GM12878 (cell line): ENCODE measurements at regions not wholly inside any gene's neighbourhood (a gene's known extent, or its start where the extent isn't known, plus 50 kb on each side); places are given as distances from the start of the nearest gene placed in this dataset.

Source experiments
- ATAC-seq: fragments of 200-7000 bp; cut with Tn5 transposase; 3 replicates; pipeline ENCODE4 v1.9.1; 2020; ENCODE audit warnings: mild to moderate bottlenecking, moderate library complexity
- BruUV-seq: library from RNA; stranded (reverse); fragments of 400-500 nt; replicated peaks from 2 replicates; lab custom pipeline; 2021; lab: Mats Ljungman, UMichigan
- CTCF ChIA-PET: fragments of 300-600 bp; sonication (Branson Sonifier 250); formaldehyde crosslinking; extraction: SDS; loops from one replicate; lab custom pipeline; 2021; ENCODE audit warnings: inconsistent platforms; lab: Yijun Ruan, JAX
- POLR2A ChIA-PET: fragments of 350-600 bp; formaldehyde crosslinking; extraction: SDS; loops from one replicate; lab custom pipeline; 2021; ENCODE audit warnings: inconsistent platforms; lab: Charles Lee
- RAD21 ChIA-PET: fragments of 300-600 bp; sonication (Branson Sonifier 250); formaldehyde crosslinking; loops from one replicate; lab custom pipeline; 2023; ENCODE audit warnings: antibody characterized with exemption; ENCODE audit not compliant: unreplicated experiment; lab: Charles Lee
- SMC1A ChIA-PET: fragments of 300-600 bp; sonication (Branson Sonifier 250); formaldehyde crosslinking; loops from one replicate; lab custom pipeline; 2023; ENCODE audit not compliant: unreplicated experiment, uncharacterized antibody; lab: Charles Lee
- DNase-seq: peaks from one replicate; pipeline ENCODE4 v3.0.0-alpha.2; 2011; ENCODE audit warnings: low read depth, low spot score
- FAIRE-seq: peaks from 3 replicates; lab custom pipeline; 2011; peaks lifted over from hg19 to GRCh38; lab: Jason Lieb, UNC
- H2AFZ ChIP-seq: 2 replicates; pipeline ENCODE4 v1.6.0; 2011; ENCODE audit warnings: low read depth, low read length, control low read depth; ENCODE audit not compliant: control insufficient read depth
- H3K27ac ChIP-seq: 2 replicates; pipeline ENCODE4 v1.5.1; 2011; ENCODE audit warnings: control low read depth; ENCODE audit not compliant: control insufficient read depth, insufficient read depth
- H3K27me3 ChIP-seq, 2 experiments: replicated peaks in 1 of 2; 2 replicates each; pipeline versions ENCODE4 v1.6.0 to v1.6.1; 2011; ENCODE audit warnings: low read length in 1 of 2; ENCODE audit not compliant: control insufficient read depth in 2 of 2, insufficient read depth in 2 of 2
- H3K36me3 ChIP-seq, 2 experiments: 2 replicates each; pipeline ENCODE4 v1.5.1; 2011; ENCODE audit warnings: low read length in 1 of 2; ENCODE audit not compliant: control insufficient read depth in 2 of 2, insufficient read depth in 2 of 2
- H3K4me1 ChIP-seq: 2 replicates; pipeline ENCODE4 v1.6.1; 2011; ENCODE audit warnings: mild to moderate bottlenecking, low read length, moderate library complexity, mixed read lengths; ENCODE audit not compliant: control insufficient read depth, insufficient read depth
- H3K4me2 ChIP-seq: 2 replicates; pipeline ENCODE4 v1.6.0; 2011; ENCODE audit warnings: control low read depth; ENCODE audit not compliant: control insufficient read depth, insufficient read depth
- H3K4me3 ChIP-seq: fragments of 200-600 bp; sonication (generic); 2 replicates; pipeline ENCODE4 v1.5.1; 2016
- H3K79me2 ChIP-seq: 2 replicates; pipeline ENCODE4 v1.6.0; 2011; ENCODE audit warnings: low read length; ENCODE audit not compliant: control insufficient read depth, insufficient read depth
- H3K9ac ChIP-seq: 2 replicates; pipeline ENCODE4 v1.8.0; 2011; ENCODE audit warnings: low read length, control low read depth, mixed read lengths; ENCODE audit not compliant: control insufficient read depth, insufficient read depth
- H3K9me3 ChIP-seq: replicated peaks from 3 replicates; pipeline ENCODE4 v1.5.1; 2011; ENCODE audit warnings: mild to moderate bottlenecking, low read length; ENCODE audit not compliant: control insufficient read depth, insufficient read depth
- H4K20me1 ChIP-seq: 2 replicates; pipeline ENCODE4 v1.6.0; 2011; ENCODE audit not compliant: control insufficient read depth, insufficient read depth
- BRCA1 ChIP-seq: IDR thresholded peaks from 2 replicates; pipeline ENCODE4 v1.6.1; 2011; ENCODE audit warnings: low read depth, low read length, improper control_type of control experiment
- LARP7 ChIP-seq: fragments of 450-650 bp; IDR thresholded peaks from 2 replicates; pipeline ENCODE4 v1.6.1; 2017; ENCODE audit warnings: mild to moderate bottlenecking
- MAX ChIP-seq: IDR thresholded peaks from 2 replicates; pipeline ENCODE4 v1.6.1; 2012; ENCODE audit warnings: low read depth, low read length, improper control_type of control experiment
- MEF2A ChIP-seq: IDR thresholded peaks from 2 replicates; pipeline ENCODE4 v1.6.1; 2011; ENCODE audit warnings: low read depth, mild to moderate bottlenecking, low read length, moderate library complexity; ENCODE audit not compliant: insufficient read depth
- MTA3 ChIP-seq: IDR thresholded peaks from 2 replicates; pipeline ENCODE4 v1.6.1; 2012; ENCODE audit warnings: low read length, inconsistent platforms, borderline replicate concordance
- PAX8 ChIP-seq: fragments of 450-650 bp; IDR thresholded peaks from 2 replicates; pipeline ENCODE4 v1.6.1; 2017; ENCODE audit warnings: mild to moderate bottlenecking, moderate library complexity
- PML ChIP-seq: IDR thresholded peaks from 2 replicates; pipeline ENCODE4 v1.6.1; 2012; ENCODE audit warnings: low read length, inconsistent platforms
- ZNF687 ChIP-seq: fragments of 450-650 bp; IDR thresholded peaks from 2 replicates; pipeline ENCODE4 v1.6.1; 2017; ENCODE audit warnings: mild to moderate bottlenecking, moderate library complexity
- WGBS: methylation state at CpG from one replicate; pipeline ENCODE4 v1.1.6; 2016; ENCODE audit warnings: low lambda C conversion rate; ENCODE audit not compliant: insufficient replicate concordance, insufficient coverage; ENCODE audit errors: missing lambda C conversion rate; 5-methylcytosine and 5-hydroxymethylcytosine counted together
- in situ Hi-C: fragments of 300-500 bp; cut with MboI; formaldehyde crosslinking; loops from 9 replicates; pipeline ENCODE4 v1.14.3; 2018; ENCODE audit warnings: mixed read lengths
- intact Hi-C: fragments of 100-400 bp; cut with micrococcal nuclease; formaldehyde crosslinking; loops from one replicate; pipeline ENCODE4 v1.14.2; 2022; ENCODE audit not compliant: unreplicated experiment
- TF ChIP-seq, protein P1 (sequence below), 3 experiments: IDR thresholded peaks in 2 of 3; conservative IDR thresholded peaks in 1 of 3; 2 replicates each; pipeline ENCODE4 v1.5.1; 2011; ENCODE audit warnings: low read depth in 3 of 3, low read length in 3 of 3, mild to moderate bottlenecking in 3 of 3, control low read depth in 2 of 3, moderate library complexity in 2 of 3, inconsistent platforms in 1 of 3, mixed read lengths in 1 of 3; ENCODE audit not compliant: control insufficient read depth in 2 of 3, insufficient read depth in 1 of 3; ENCODE audit errors: extremely low read depth in 1 of 3

- TF ChIP-seq ZNF687 (no peak), MAX (no peak), MTA3 (no peak), LARP7 (no peak), PAX8 (no peak), MEF2A (no peak), BRCA1 (no peak)
Measured at GRCh38 chr2:23289671-23290070, 95.3 kb upstream of the KLHL29 start (continued).

DNA sequence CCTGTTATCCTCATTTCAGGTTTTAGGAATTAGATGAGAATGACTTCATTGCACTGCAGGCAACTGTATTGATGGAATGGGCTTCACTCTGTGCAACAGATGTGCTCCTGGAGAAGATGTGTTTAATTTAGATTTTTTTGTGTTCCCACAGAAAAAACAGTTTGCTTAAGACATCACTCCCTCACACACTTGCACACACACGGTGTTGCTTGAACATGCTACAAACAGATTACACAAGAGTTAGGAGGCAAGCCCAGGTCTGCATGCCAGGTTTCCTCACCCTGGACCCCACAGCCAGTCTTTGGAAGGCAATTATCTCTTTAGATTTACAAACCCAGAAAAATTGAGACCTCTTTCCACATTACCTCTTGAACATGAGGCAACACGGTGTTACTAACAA lies 93.7 kb upstream of the KLHL29 start:
- H3K4me2 ChIP-seq = no peak overlapping the region
- POLR2A ChIA-PET = no interaction called here
- 0% methylated on average over 2 of the region's 2 CpGs for WGBS
- H3K27ac ChIP-seq = no peak overlapping the region
- H3K4me1 ChIP-seq = no peaks in the 10 kb centered on the region
- RAD21 ChIA-PET = no interaction called here
- CTCF ChIA-PET = no interaction called here
- TF ChIP-seq, protein P1, sequence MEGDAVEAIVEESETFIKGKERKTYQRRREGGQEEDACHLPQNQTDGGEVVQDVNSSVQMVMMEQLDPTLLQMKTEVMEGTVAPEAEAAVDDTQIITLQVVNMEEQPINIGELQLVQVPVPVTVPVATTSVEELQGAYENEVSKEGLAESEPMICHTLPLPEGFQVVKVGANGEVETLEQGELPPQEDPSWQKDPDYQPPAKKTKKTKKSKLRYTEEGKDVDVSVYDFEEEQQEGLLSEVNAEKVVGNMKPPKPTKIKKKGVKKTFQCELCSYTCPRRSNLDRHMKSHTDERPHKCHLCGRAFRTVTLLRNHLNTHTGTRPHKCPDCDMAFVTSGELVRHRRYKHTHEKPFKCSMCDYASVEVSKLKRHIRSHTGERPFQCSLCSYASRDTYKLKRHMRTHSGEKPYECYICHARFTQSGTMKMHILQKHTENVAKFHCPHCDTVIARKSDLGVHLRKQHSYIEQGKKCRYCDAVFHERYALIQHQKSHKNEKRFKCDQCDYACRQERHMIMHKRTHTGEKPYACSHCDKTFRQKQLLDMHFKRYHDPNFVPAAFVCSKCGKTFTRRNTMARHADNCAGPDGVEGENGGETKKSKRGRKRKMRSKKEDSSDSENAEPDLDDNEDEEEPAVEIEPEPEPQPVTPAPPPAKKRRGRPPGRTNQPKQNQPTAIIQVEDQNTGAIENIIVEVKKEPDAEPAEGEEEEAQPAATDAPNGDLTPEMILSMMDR (IDR thresholded peaks at IDR 0.05 in 2 of 3, conservative IDR thresholded peaks at IDR 0.05 in 1 of 3; ENCODE audit: control insufficient read depth in 2 of 3, extremely low read depth in 1 of 3, insufficient read depth in 1 of 3, low read depth in 3 of 3, low read length in 3 of 3) = no peak
- no peak for TF ChIP-seq PML
- intact Hi-C loops = no loop called here
- no peaks in the 10 kb centered on the region for H4K20me1 ChIP-seq
- H3K4me3 ChIP-seq = no peak overlapping the region
- no peak for DNase-seq
- no TSS peak for BruUV-seq
- H3K9me3 ChIP-seq = no peaks in the 10 kb centered on the region
- no peaks in the 10 kb centered on the region for H3K36me3 ChIP-seq
- no peak overlapping the region for H3K9ac ChIP-seq
- SMC1A ChIA-PET = interaction anchor here (0.7 kb wide), 1 partner anchor 56 kb away, joined by 3 read pairs; no protein-coding TSS in a partner anchor
- no peak overlapping the region for H2AFZ ChIP-seq
- no peak for ATAC-seq
- H3K79me2 ChIP-seq = no peaks in the 10 kb centered on the region
- peaks cover 0 to 2% of the 10 kb centered on the region in 2 experiments; a peak in 2 of 4 replicates for H3K27me3 ChIP-seq
- in situ Hi-C loops = no loop called here
- FAIRE-seq = no peak
